MM.1S (cell line): ENCODE measurements at regions not wholly inside any gene's neighbourhood (a gene's known extent, or its start where the extent isn't known, plus 50 kb on each side); places are given as distances from the start of the nearest gene placed in this dataset.

Experiments
- DNase-seq: peaks from one replicate; pipeline ENCODE4 v3.0.0-alpha.2; 2015
- H2AFZ ChIP-seq: fragments of 300-600 bp; sonication (generic); 2 replicates; pipeline ENCODE4 v1.6.0; 2016; ENCODE audit warnings: antibody characterized with exemption, low read length
- H3F3A ChIP-seq: fragments of 300-600 bp; sonication (generic); 2 replicates; pipeline ENCODE4 v1.6.1; 2016; ENCODE audit warnings: mild to moderate bottlenecking, antibody characterized with exemption, low read length, moderate library complexity, mixed read lengths; ENCODE audit not compliant: insufficient read depth
- H3K27ac ChIP-seq: fragments of 300-600 bp; sonication (generic); 2 replicates; pipeline ENCODE4 v1.5.1; 2016; ENCODE audit warnings: mild to moderate bottlenecking, low read length
- H3K27me3 ChIP-seq: fragments of 300-600 bp; sonication (generic); replicated peaks from 2 replicates; pipeline ENCODE4 v1.6.0; 2016; ENCODE audit warnings: low read length; ENCODE audit not compliant: insufficient read depth
- H3K36me3 ChIP-seq: fragments of 300-600 bp; sonication (generic); replicated peaks from 2 replicates; pipeline ENCODE4 v1.6.1; 2016; ENCODE audit warnings: mild to moderate bottlenecking, low read length, mixed read lengths; ENCODE audit not compliant: insufficient read depth
- H3K4me1 ChIP-seq: fragments of 300-600 bp; sonication (generic); 2 replicates; pipeline ENCODE4 v1.6.1; 2016; ENCODE audit warnings: low read length, mixed read lengths
- H3K4me2 ChIP-seq: fragments of 300-600 bp; sonication (generic); 2 replicates; pipeline ENCODE4 v1.6.0; 2016; ENCODE audit warnings: low read depth, low read length
- H3K4me3 ChIP-seq: fragments of 300-600 bp; sonication (generic); 2 replicates; pipeline ENCODE4 v1.5.1; 2016; ENCODE audit warnings: low read length, mixed read lengths
- H3K79me2 ChIP-seq: fragments of 300-600 bp; sonication (generic); 2 replicates; pipeline ENCODE4 v1.6.1; 2016; ENCODE audit warnings: mixed run types, low read length, mixed read lengths
- H3K9ac ChIP-seq: fragments of 300-600 bp; sonication (generic); 2 replicates; pipeline ENCODE4 v1.6.1; 2016; ENCODE audit warnings: low read length, mixed read lengths
- H3K9me2 ChIP-seq: fragments of 300-600 bp; sonication (generic); replicated peaks from 2 replicates; pipeline ENCODE4 v1.6.1; 2016; ENCODE audit warnings: mild to moderate bottlenecking, low read length, mixed read lengths; ENCODE audit not compliant: insufficient read depth
- H3K9me3 ChIP-seq: fragments of 300-600 bp; sonication (generic); replicated peaks from 2 replicates; pipeline ENCODE4 v1.6.1; 2016; ENCODE audit warnings: mild to moderate bottlenecking, low read length, mixed read lengths; ENCODE audit not compliant: insufficient read depth
- H4K20me1 ChIP-seq: fragments of 300-600 bp; sonication (generic); 2 replicates; pipeline ENCODE4 v1.6.1; 2016; ENCODE audit warnings: mild to moderate bottlenecking, low read length, moderate library complexity, mixed read lengths; ENCODE audit not compliant: insufficient read depth
- CTCF ChIP-seq: fragments of 300-600 bp; sonication (generic); IDR thresholded peaks from 2 replicates; pipeline ENCODE4 v1.5.1; 2016; ENCODE audit warnings: antibody characterized with exemption, low read length, mixed read lengths
- EZH2 ChIP-seq: fragments of 300-600 bp; sonication (generic); optimal IDR thresholded peaks from 2 replicates; pipeline ENCODE3; 2017; ENCODE audit warnings: low read depth, mild to moderate bottlenecking, antibody characterized with exemption, low read length, mixed read lengths
- EZH2phosphoT487 ChIP-seq: fragments of 300-600 bp; sonication (generic); IDR thresholded peaks from 2 replicates; pipeline ENCODE4 v1.6.1; 2018; ENCODE audit warnings: antibody characterized with exemption, low read length

GRCh38 chr6:56382416-56382940 lies 135.1 kb upstream of the COL21A1 start:
- no peaks in the 10 kb centered on the region for H3K27me3 ChIP-seq
- no peaks in the 10 kb centered on the region for H3K4me1 ChIP-seq
- no peaks in the 10 kb centered on the region for H3F3A ChIP-seq
- H3K79me2 ChIP-seq: no peaks in the 10 kb centered on the region
- no peak overlapping the region for H3K4me2 ChIP-seq
- no peak overlapping the region for H2AFZ ChIP-seq
- H3K9me2 ChIP-seq: no peaks in the 10 kb centered on the region
- H3K9me3 ChIP-seq: no peaks in the 10 kb centered on the region
- H4K20me1 ChIP-seq: no peaks in the 10 kb centered on the region
- TF ChIP-seq CTCF (no peak), EZH2phosphoT487 (no peak), EZH2 (no peak)
- H3K36me3 ChIP-seq: no peaks in the 10 kb centered on the region
- no peak for DNase-seq
- H3K4me3 ChIP-seq: no peak overlapping the region
- no peak overlapping the region for H3K9ac ChIP-seq
- H3K27ac ChIP-seq: no peak overlapping the region

- Histone ChIP-seq H3K79me2 (no peaks in the 10 kb centered on the region), H3K4me3 (no peak overlapping the region), H3F3A (no peaks in the 10 kb centered on the region), H3K9me2 (no peaks in the 10 kb centered on the region), H3K4me1 (no peaks in the 10 kb centered on the region), H3K9ac (no peak overlapping the region), H3K27ac (no peak overlapping the region), H2AFZ (no peak overlapping the region), H3K4me2 (no peak overlapping the region), H3K27me3 (no peaks in the 10 kb centered on the region), H3K9me3 (no peaks in the 10 kb centered on the region), H3K36me3 (no peaks in the 10 kb centered on the region), H4K20me1 (no peaks in the 10 kb centered on the region)
- no peak for DNase-seq
- TF ChIP-seq CTCF (no peak), EZH2 (no peak), EZH2phosphoT487 (no peak)
Measured at GRCh38 chr6:56381801-56382251, 134.4 kb upstream of the COL21A1 start.

- Histone ChIP-seq H3K27me3 (no peaks in the 10 kb centered on the region), H3K9me2 (no peaks in the 10 kb centered on the region), H3K79me2 (no peaks in the 10 kb centered on the region), H3K4me1 (no peaks in the 10 kb centered on the region), H3K9me3 (no peaks in the 10 kb centered on the region), H3K9ac (no peak overlapping the region), H3K4me3 (no peak overlapping the region), H3K36me3 (no peaks in the 10 kb centered on the region), H3K4me2 (no peak overlapping the region), H3K27ac (no peak overlapping the region), H3F3A (no peaks in the 10 kb centered on the region), H2AFZ (no peak overlapping the region), H4K20me1 (no peaks in the 10 kb centered on the region)
- TF ChIP-seq CTCF (no peak), EZH2 (no peak), EZH2phosphoT487 (no peak)
- DNase-seq: no peak
Measured at GRCh38 chr6:56380476-56380875, 133.1 kb upstream of the COL21A1 start.
